ENCODE measurements at regions not wholly inside any gene's neighbourhood (a gene's known extent, or its start where the extent isn't known, plus 50 kb on each side); places are given as distances from the start of the nearest gene placed in this dataset.

DNA sequence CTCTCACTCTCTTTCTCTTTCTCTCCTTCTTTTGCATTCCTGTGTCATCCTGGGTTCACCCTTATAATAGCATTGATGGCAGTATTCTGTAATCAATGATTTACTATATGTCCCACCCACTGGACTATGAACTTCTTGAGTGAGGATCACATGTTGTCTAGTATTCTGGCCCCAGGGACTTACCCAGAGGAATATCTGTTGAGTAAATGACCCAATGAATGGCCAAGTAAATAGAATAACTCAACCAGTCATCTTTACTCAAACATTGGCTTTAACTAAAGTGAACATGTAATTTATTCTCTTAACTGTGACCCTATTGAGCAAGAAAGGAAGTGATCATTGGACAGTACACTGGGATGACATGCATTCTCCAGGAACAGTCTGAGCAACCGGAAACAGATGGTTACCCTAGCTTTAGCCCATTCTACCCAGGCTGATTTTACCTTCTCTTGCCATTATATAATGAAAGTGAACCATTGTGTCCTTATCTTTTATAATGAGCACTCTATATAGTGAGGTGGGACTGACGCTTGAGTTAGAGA lies 94.5 kb upstream of the SOX14 start:
- TF ChIP-seq, protein P1, sequence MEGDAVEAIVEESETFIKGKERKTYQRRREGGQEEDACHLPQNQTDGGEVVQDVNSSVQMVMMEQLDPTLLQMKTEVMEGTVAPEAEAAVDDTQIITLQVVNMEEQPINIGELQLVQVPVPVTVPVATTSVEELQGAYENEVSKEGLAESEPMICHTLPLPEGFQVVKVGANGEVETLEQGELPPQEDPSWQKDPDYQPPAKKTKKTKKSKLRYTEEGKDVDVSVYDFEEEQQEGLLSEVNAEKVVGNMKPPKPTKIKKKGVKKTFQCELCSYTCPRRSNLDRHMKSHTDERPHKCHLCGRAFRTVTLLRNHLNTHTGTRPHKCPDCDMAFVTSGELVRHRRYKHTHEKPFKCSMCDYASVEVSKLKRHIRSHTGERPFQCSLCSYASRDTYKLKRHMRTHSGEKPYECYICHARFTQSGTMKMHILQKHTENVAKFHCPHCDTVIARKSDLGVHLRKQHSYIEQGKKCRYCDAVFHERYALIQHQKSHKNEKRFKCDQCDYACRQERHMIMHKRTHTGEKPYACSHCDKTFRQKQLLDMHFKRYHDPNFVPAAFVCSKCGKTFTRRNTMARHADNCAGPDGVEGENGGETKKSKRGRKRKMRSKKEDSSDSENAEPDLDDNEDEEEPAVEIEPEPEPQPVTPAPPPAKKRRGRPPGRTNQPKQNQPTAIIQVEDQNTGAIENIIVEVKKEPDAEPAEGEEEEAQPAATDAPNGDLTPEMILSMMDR (IDR thresholded peaks at IDR 0.05; ENCODE audit: control extremely low read depth, extremely low read depth): no peak
- H3K36me3 ChIP-seq (ENCODE audit: control insufficient read depth in 4 of 4, insufficient read depth in 4 of 4, low read length in 4 of 4): no peaks in the 10 kb centered on the region
- H3K9ac ChIP-seq (ENCODE audit: insufficient read depth in 1 of 2, low read length in 2 of 2): no peak overlapping the region
- DNase-seq (no peak), ATAC-seq (ENCODE audit: insufficient read depth, low FRiP score) (no peak)
- no peak overlapping the region for H3K27ac ChIP-seq (ENCODE audit: low read depth in 1 of 2, low read length in 1 of 2)
- no peaks in the 10 kb centered on the region for H3K4me1 ChIP-seq (ENCODE audit: control insufficient read depth in 5 of 5, insufficient read depth in 5 of 5, low read length in 5 of 5)
- WGBS, 2 donors: 88 to 89% methylated on average over 2 of the region's 2 CpGs
- H3K4me3 ChIP-seq: no peak overlapping the region
- H3K27me3 ChIP-seq (ENCODE audit: control insufficient read depth in 3 of 3, insufficient read depth in 3 of 3, low read length in 2 of 3): no peaks in the 10 kb centered on the region
- peaks cover 0 to 6% (median 3%) of the 10 kb centered on the region in 4 donors for H3K9me3 ChIP-seq (ENCODE audit: control insufficient read depth in 4 of 4, insufficient read depth in 3 of 4, low read length in 3 of 4)

DNA sequence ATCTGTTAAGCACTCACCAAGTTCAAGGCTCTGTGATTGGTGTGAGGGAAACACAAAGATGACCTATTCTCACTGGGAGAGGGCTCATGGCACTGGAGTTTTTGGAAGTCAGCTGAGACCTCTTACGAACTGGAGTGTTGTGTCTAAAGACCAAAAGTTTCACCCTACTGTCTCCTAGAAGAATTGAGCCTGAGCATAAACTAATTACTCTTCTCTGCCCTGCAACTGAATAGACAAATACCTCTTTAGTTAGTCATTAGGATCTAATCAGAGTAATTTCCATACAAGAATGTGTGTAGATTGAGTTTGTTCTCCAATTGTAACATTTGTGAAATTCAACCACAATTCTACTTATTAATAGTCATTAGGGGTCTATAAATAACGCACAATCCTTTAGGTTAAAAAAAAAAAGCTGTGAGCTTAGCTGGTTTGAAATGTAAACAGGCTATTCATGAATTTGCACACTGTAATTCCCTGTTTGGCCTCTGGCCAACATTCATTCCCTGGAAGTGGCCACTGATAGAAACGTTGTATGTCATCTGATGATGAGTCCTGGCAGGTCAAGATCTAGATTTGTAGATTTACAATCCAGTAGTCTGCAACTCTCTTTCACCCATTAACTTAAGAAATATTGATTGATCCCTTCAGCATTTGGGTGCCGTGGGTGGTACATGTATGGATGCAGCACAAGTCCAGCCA lies 76.8 kb upstream of the SOX14 start:
- no peak overlapping the region for H3K4me3 ChIP-seq
- TF ChIP-seq, protein P1 (IDR thresholded peaks at IDR 0.05; ENCODE audit: control extremely low read depth, extremely low read depth): no peak
- ATAC-seq (ENCODE audit: insufficient read depth, low FRiP score) (no peak), DNase-seq (peak in 1 of 3 donors; percentile 12)
- 53 to 67% methylated on average over 4 of the region's 4 CpGs for WGBS, 2 donors
- H3K27ac ChIP-seq (ENCODE audit: low read depth in 1 of 2, low read length in 1 of 2): no peak overlapping the region
- H3K27me3 ChIP-seq (ENCODE audit: control insufficient read depth in 3 of 3, insufficient read depth in 3 of 3, low read length in 2 of 3): no peaks in the 10 kb centered on the region
- H3K36me3 ChIP-seq (ENCODE audit: control insufficient read depth in 4 of 4, insufficient read depth in 4 of 4, low read length in 4 of 4): no peaks in the 10 kb centered on the region
- no peaks in the 10 kb centered on the region for H3K9me3 ChIP-seq (ENCODE audit: control insufficient read depth in 4 of 4, insufficient read depth in 3 of 4, low read length in 3 of 4)
- H3K9ac ChIP-seq (ENCODE audit: insufficient read depth in 1 of 2, low read length in 2 of 2): no peak overlapping the region
- no peaks in the 10 kb centered on the region for H3K4me1 ChIP-seq (ENCODE audit: control insufficient read depth in 5 of 5, insufficient read depth in 5 of 5, low read length in 5 of 5)

DNA sequence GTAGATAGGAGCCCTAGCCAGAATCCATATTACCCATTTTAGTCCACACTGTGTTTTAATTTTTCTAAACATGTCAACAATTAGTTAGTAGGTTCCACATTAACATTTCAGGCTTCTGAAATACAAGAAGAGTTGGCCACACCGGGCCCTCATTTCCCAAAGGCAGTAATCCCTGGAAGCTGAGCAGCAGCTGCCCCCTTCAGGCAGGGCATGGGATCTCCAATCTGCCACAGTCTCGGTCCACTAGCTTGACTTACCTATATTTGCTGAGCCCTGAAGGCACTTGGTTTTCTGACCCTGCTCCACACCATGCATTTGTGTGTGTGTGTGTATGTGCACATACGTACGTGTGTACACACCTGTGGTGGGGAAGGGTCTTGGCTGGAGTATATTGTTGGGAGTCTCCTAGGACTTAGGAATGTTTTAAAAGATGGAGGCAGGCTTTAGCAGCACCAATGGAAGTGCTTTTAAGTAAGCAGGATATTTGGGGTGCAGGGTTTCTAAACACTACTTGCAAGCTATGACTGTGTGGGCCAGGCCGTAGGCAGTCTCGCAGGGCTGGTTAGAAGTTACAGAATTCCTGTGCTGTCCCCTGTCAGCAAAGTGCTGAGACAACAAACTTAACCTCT lies 71.2 kb upstream of the SOX14 start:
- ATAC-seq (ENCODE audit: insufficient read depth, low FRiP score): peak; percentile 48
- no peaks in the 10 kb centered on the region for H3K36me3 ChIP-seq (ENCODE audit: control insufficient read depth in 4 of 4, insufficient read depth in 4 of 4, low read length in 4 of 4)
- H3K4me3 ChIP-seq: no peak overlapping the region
- no peak overlapping the region for H3K9ac ChIP-seq (ENCODE audit: insufficient read depth in 1 of 2, low read length in 2 of 2)
- DNase-seq: peak; percentile 1 to 17 (median 14)
- H3K4me1 ChIP-seq (ENCODE audit: control insufficient read depth in 5 of 5, insufficient read depth in 5 of 5, low read length in 5 of 5): no peaks in the 10 kb centered on the region
- no peak overlapping the region for H3K27ac ChIP-seq (ENCODE audit: low read depth in 1 of 2, low read length in 1 of 2)
- TF ChIP-seq, protein P1 (IDR thresholded peaks at IDR 0.05; ENCODE audit: control extremely low read depth, extremely low read depth): no peak
- 27 to 31% methylated on average over 6 of the region's 6 CpGs for WGBS, 2 donors
- H3K27me3 ChIP-seq (ENCODE audit: control insufficient read depth in 3 of 3, insufficient read depth in 3 of 3, low read length in 2 of 3): no peaks in the 10 kb centered on the region
- H3K9me3 ChIP-seq (ENCODE audit: control insufficient read depth in 4 of 4, insufficient read depth in 3 of 4, low read length in 3 of 4): no peaks in the 10 kb centered on the region

Data from lung (tissue), 11 donors.